PC-9 (cell line): ENCODE measurements at regions not wholly inside any gene's neighbourhood (a gene's known extent, or its start where the extent isn't known, plus 50 kb on each side); places are given as distances from the start of the nearest gene placed in this dataset.
A peak's percentile ranks its signal among the peaks of the same experiment; 100 is the strongest.

Experiments used
- BruUV-seq: library from RNA; stranded (reverse); fragments of 400-500 nt; replicated peaks from 2 replicates; lab custom pipeline; 2021; lab: Mats Ljungman, UMichigan
- CTCF ChIA-PET: fragments of 300-600 bp; sonication (Branson Sonifier 250); formaldehyde crosslinking; loops from one replicate; lab custom pipeline; 2022; ENCODE audit warnings: antibody characterized with exemption; lab: Charles Lee
- POLR2A ChIA-PET: fragments of 300-600 bp; sonication (Branson Sonifier 250); formaldehyde crosslinking; loops from one replicate; lab custom pipeline; 2022; ENCODE audit warnings: antibody characterized with exemption; ENCODE audit not compliant: unreplicated experiment; lab: Charles Lee
- DNase-seq, 2 experiments: peaks; one replicate each; pipeline versions ENCODE4 v3.0.0 to v3.0.0-alpha.2; 2015 to 2022; ENCODE audit warnings: mixed read lengths in 1 of 2
- H2AFZ ChIP-seq: fragments of 200-600 bp; sonication (generic); 2 replicates; pipeline ENCODE4 v1.8.1; 2017; ENCODE audit warnings: antibody characterized with exemption
- H3F3A ChIP-seq: fragments of 200-600 bp; sonication (generic); 2 replicates; pipeline ENCODE4 v1.8.1; 2017; ENCODE audit warnings: antibody characterized with exemption, mild to moderate bottlenecking, low read depth; ENCODE audit not compliant: insufficient read depth
- H3K27ac ChIP-seq: fragments of 200-600 bp; sonication (generic); 2 replicates; pipeline ENCODE4 v1.6.1; 2016; ENCODE audit warnings: mixed run types
- H3K27me3 ChIP-seq: fragments of 200-600 bp; sonication (generic); 2 replicates; pipeline ENCODE4 v1.6.1; 2016; ENCODE audit warnings: low read depth, mixed run types; ENCODE audit not compliant: insufficient read depth
- H3K36me3 ChIP-seq: fragments of 200-600 bp; sonication (generic); 2 replicates; pipeline ENCODE4 v1.6.1; 2016; ENCODE audit warnings: low read depth, mixed run types
- H3K4me1 ChIP-seq: fragments of 200-600 bp; sonication (generic); replicated peaks from 2 replicates; pipeline ENCODE4 v1.6.1; 2016; ENCODE audit warnings: mixed run types; ENCODE audit not compliant: insufficient read depth
- H3K4me2 ChIP-seq: fragments of 200-600 bp; sonication (generic); 2 replicates; pipeline ENCODE4 v1.6.1; 2017; ENCODE audit warnings: mixed run types
- H3K4me3 ChIP-seq: fragments of 200-600 bp; sonication (generic); 2 replicates; pipeline ENCODE4 v1.6.1; 2016; ENCODE audit warnings: mixed run types
- H3K79me2 ChIP-seq: fragments of 200-600 bp; sonication (generic); 2 replicates; pipeline ENCODE4 v1.6.1; 2017; ENCODE audit warnings: low read depth, mixed run types
- H3K9me2 ChIP-seq: fragments of 200-600 bp; sonication (generic); 2 replicates; pipeline ENCODE4 v1.8.1; 2017; ENCODE audit warnings: mild to moderate bottlenecking; ENCODE audit not compliant: insufficient read depth
- H3K9me3 ChIP-seq: fragments of 200-600 bp; sonication (generic); 2 replicates; pipeline ENCODE4 v1.8.1; 2016; ENCODE audit warnings: low read depth; ENCODE audit not compliant: insufficient read depth
- H4K20me1 ChIP-seq: fragments of 200-600 bp; sonication (generic); 2 replicates; pipeline ENCODE4 v1.8.1; 2017; ENCODE audit not compliant: insufficient read depth
- EZH2 ChIP-seq: fragments of 200-600 bp; sonication (generic); IDR thresholded peaks from 2 replicates; pipeline ENCODE4 v1.8.0; 2017; ENCODE audit warnings: antibody characterized with exemption, low read depth
- intact Hi-C: fragments of 100-400 bp; cut with micrococcal nuclease; formaldehyde crosslinking; loops from one replicate; pipeline ENCODE4 v1.10.0; 2022; ENCODE audit not compliant: unreplicated experiment
- TF ChIP-seq, protein P1 (sequence below): fragments of 200-600 bp; sonication (generic); conservative IDR thresholded peaks from 2 replicates; pipeline ENCODE4 v1.6.1; 2017; ENCODE audit warnings: mixed run types, antibody characterized with exemption, mild to moderate bottlenecking, moderate library complexity

DNA sequence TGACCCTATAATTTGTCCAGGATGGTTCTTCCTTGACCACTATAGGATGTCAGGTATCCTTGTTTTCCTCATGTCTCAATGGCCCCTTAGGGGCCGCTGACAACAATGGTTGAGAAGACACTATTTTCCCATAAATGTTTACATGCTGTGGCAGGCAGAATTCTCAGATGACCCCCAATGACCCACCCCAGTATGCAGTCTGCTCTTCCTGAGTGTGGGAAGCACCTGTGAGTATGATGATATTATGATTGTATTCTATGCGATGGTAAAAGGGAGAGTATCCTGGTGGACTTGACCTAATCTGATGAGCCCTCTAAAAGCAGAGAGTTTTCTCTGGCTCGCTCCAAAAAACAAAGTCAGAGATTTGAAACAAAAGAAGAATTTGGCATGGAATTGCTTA is 123.1 kb upstream of the DLX2 start:
- ChIA-PET CTCF (interaction anchor here (0.5 to 4.0 kb wide), 10 partner anchors 23 to 1139 kb away, joined by 3 to 58 read pairs (median 7); no protein-coding TSS in a partner anchor), POLR2A (interaction anchor here (0.7 kb wide), 1 partner anchor 239 kb away, joined by 4 read pairs; no protein-coding TSS in a partner anchor)
- TF ChIP-seq EZH2 = no peak
- TF ChIP-seq, protein P1, sequence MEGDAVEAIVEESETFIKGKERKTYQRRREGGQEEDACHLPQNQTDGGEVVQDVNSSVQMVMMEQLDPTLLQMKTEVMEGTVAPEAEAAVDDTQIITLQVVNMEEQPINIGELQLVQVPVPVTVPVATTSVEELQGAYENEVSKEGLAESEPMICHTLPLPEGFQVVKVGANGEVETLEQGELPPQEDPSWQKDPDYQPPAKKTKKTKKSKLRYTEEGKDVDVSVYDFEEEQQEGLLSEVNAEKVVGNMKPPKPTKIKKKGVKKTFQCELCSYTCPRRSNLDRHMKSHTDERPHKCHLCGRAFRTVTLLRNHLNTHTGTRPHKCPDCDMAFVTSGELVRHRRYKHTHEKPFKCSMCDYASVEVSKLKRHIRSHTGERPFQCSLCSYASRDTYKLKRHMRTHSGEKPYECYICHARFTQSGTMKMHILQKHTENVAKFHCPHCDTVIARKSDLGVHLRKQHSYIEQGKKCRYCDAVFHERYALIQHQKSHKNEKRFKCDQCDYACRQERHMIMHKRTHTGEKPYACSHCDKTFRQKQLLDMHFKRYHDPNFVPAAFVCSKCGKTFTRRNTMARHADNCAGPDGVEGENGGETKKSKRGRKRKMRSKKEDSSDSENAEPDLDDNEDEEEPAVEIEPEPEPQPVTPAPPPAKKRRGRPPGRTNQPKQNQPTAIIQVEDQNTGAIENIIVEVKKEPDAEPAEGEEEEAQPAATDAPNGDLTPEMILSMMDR = no peak
- 0 out of 2 replicates have a peak overlapping the region, but pooled peaks have one; percentile 11 for H3K4me2 ChIP-seq
- H3K36me3 ChIP-seq = no peaks in the 10 kb centered on the region
- no peaks in the 10 kb centered on the region for H3K9me3 ChIP-seq
- DNase-seq = no peak
- H3K4me1 ChIP-seq = peaks cover 54% of the 10 kb centered on the region
- no peaks in the 10 kb centered on the region for H3K79me2 ChIP-seq
- peaks cover 4% of the 10 kb centered on the region for H3F3A ChIP-seq
- H2AFZ ChIP-seq = no peak overlapping the region
- BruUV-seq = no TSS peak
- intact Hi-C loops = loop anchor here (1.0 to 10.0 kb wide), 12 partner anchors 29 to 1138 kb away; partner anchors contain the start of genes DLX2, ITGA6 and PDK1
- no peaks in the 10 kb centered on the region for H3K9me2 ChIP-seq
- H3K27me3 ChIP-seq = no peaks in the 10 kb centered on the region
- no peaks in the 10 kb centered on the region for H4K20me1 ChIP-seq
- no peak overlapping the region for H3K4me3 ChIP-seq
- no peak overlapping the region for H3K27ac ChIP-seq

DNA sequence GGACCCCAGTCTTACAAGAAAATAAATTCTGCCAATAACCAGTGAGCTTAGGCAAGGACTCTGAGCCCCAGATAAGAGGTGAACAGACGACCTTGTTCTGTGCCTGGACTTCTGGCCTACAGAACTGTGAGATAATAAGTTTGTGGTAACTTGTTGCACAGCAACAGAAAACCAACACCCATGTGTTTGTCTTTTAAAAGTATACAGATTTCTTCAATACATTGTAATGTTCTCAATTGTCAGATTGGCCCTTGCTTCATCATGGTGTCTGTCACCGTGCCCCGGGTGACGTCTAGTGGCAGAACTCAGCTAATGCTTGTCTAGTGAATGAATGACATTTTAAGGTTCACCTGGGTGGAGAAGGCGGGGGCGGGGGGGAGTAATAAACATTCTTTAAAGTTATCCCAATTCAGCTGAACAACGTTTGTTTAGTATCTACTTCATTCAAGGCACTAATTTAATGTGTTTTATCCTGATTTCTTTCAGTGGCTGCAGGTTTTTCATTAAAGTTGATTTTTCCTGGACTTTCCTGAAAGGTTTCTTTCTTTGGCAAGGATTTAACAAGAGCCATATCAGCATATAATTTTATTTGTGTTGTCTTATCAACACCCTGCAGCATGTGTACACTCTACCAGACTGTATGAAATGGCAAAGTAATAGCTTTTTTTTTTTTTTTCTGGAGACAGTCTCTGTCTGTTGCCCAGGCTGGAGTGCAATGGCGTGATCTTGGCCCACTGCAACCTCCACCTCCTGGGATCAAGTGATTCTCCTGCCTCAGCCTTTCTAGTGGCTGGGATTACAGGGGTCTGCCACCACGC is 123.8 kb upstream of the DLX2 start:
- TF ChIP-seq, protein P1 = peak; percentile 82
- no peak for TF ChIP-seq EZH2
- Histone ChIP-seq H3K4me2 (0 out of 2 replicates have a peak overlapping the region, but pooled peaks have one; percentile 11), H3K4me1 (peaks cover 60% of the 10 kb centered on the region), H2AFZ (no peak overlapping the region), H3F3A (peaks cover 11% of the 10 kb centered on the region), H3K27me3 (no peaks in the 10 kb centered on the region), H3K36me3 (no peaks in the 10 kb centered on the region), H3K4me3 (no peak overlapping the region), H3K27ac (no peak overlapping the region), H3K9me3 (no peaks in the 10 kb centered on the region), H3K79me2 (no peaks in the 10 kb centered on the region), H4K20me1 (no peaks in the 10 kb centered on the region), H3K9me2 (no peaks in the 10 kb centered on the region)
- ChIA-PET CTCF (interaction anchor here (0.5 to 4.0 kb wide), 15 partner anchors 23 to 1140 kb away, joined by 3 to 58 read pairs (median 5); no protein-coding TSS in a partner anchor), POLR2A (interaction anchor here (0.7 kb wide), 1 partner anchor 238 kb away, joined by 4 read pairs; no protein-coding TSS in a partner anchor)
- intact Hi-C loops = loop anchor here (1.0 to 10.0 kb wide), 12 partner anchors 30 to 1139 kb away; partner anchors contain the start of genes DLX2, ITGA6 and PDK1
- DNase-seq = peak; percentile 81 to 88
- no TSS peak for BruUV-seq

GRCh38 chr2:172227719-172228118 is 125.0 kb upstream of the DLX2 start:
- intact Hi-C loops = loop anchor here (1.0 to 10.0 kb wide), 9 partner anchors 105 to 1140 kb away; partner anchors contain the start of genes DLX2 and PDK1
- Histone ChIP-seq H2AFZ (peak overlapping the region; percentile 0; the same call in 1 of the 2 replicates), H3F3A (peaks cover 21% of the 10 kb centered on the region), H3K36me3 (no peaks in the 10 kb centered on the region), H3K4me1 (peaks cover 73% of the 10 kb centered on the region), H3K4me3 (no peak overlapping the region), H3K4me2 (peak overlapping the region; percentile 18), H4K20me1 (no peaks in the 10 kb centered on the region), H3K79me2 (no peaks in the 10 kb centered on the region), H3K27me3 (no peaks in the 10 kb centered on the region), H3K9me2 (no peaks in the 10 kb centered on the region), H3K9me3 (no peaks in the 10 kb centered on the region), H3K27ac (no peak overlapping the region)
- no TSS peak for BruUV-seq
- POLR2A ChIA-PET = interaction anchor here (0.6 to 1.0 kb wide), 6 partner anchors 21 to 519 kb away, joined by 3 to 5 read pairs (median 4); no protein-coding TSS in a partner anchor
- CTCF ChIA-PET = interaction anchor here (0.5 to 4.0 kb wide), 11 partner anchors 10 to 1141 kb away, joined by 3 to 58 read pairs (median 6); partner anchors contain the start of gene ITGA6
- DNase-seq = peak; percentile 34 to 68
- TF ChIP-seq, protein P1 = no peak
- TF ChIP-seq EZH2 = no peak
